ENCODE measurements at regions not wholly inside any gene's neighbourhood (a gene's known extent, or its start where the extent isn't known, plus 50 kb on each side); places are given as distances from the start of the nearest gene placed in this dataset.

DNA sequence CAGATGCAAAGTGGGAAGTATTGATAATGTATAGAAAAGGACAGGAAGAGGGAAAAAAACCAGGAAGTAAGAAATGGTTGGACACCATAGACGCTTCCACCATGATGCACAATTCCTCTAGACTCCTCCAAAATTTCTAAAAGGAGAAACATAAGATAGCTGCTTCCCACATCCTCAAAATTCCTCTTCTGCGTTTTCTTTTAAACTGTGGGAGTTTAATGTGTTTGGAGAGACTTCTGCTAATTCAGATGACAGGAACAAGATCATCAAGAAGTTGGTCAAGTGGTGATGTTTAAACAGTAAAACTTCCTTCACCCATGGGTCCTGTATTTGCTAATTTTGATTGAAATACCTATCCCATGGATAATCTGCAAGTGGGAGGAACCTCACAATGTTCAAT is 130.2 kb downstream of the IRS2 start:
- WGBS, 3 donors, result 80 to 89% (median 86%) methylated on average over 2 of the region's 2 CpGs
- Histone ChIP-seq H3K27ac (no peak overlapping the region), H3K4me3 (no peak overlapping the region), H3K36me3 (no peaks in the 10 kb centered on the region), H3K27me3 (no peaks in the 10 kb centered on the region), H3K4me1 (ENCODE audit: insufficient read depth) (peaks cover 2% of the 10 kb centered on the region), H3K9me3 (no peaks in the 10 kb centered on the region)
- no peak for TF ChIP-seq EP300 (IDR thresholded peaks at IDR 0.05)
- TF ChIP-seq, protein P1, sequence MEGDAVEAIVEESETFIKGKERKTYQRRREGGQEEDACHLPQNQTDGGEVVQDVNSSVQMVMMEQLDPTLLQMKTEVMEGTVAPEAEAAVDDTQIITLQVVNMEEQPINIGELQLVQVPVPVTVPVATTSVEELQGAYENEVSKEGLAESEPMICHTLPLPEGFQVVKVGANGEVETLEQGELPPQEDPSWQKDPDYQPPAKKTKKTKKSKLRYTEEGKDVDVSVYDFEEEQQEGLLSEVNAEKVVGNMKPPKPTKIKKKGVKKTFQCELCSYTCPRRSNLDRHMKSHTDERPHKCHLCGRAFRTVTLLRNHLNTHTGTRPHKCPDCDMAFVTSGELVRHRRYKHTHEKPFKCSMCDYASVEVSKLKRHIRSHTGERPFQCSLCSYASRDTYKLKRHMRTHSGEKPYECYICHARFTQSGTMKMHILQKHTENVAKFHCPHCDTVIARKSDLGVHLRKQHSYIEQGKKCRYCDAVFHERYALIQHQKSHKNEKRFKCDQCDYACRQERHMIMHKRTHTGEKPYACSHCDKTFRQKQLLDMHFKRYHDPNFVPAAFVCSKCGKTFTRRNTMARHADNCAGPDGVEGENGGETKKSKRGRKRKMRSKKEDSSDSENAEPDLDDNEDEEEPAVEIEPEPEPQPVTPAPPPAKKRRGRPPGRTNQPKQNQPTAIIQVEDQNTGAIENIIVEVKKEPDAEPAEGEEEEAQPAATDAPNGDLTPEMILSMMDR (IDR thresholded peaks at IDR 0.05), result no peak
- no peak for TF ChIP-seq POLR2A (IDR thresholded peaks at IDR 0.05)
- DNase-seq, result no peak
- intact Hi-C loops (cut with DNase I), result no loop called here

DNA sequence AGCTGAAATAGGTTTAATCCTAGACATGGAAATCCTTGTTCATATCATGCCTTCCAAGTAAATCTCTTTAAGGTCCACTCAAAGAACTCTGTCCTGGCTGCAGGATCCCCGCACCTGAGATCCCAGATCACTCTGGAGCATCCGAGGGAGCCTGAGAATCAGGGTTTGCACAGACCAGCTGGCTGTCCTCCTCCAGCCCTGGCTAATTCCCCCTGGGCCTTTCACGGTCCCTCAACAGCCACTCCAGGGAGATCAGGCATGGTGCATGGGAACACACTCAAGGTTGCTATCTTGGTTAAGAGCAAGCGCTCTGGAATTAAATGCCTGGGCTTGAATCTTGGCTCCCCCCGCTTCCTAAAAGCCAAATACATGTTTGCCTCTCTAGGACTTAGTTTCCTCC is 130.8 kb downstream of the IRS2 start:
- Histone ChIP-seq H3K4me3 (no peak overlapping the region), H3K36me3 (no peaks in the 10 kb centered on the region), H3K27me3 (no peaks in the 10 kb centered on the region), H3K9me3 (no peaks in the 10 kb centered on the region), H3K27ac (no peak overlapping the region), H3K4me1 (ENCODE audit: insufficient read depth) (peaks cover 2% of the 10 kb centered on the region)
- WGBS, 3 donors, result 85 to 94% (median 89%) methylated on average over 5 of the region's 5 CpGs
- no peak for TF ChIP-seq POLR2A (IDR thresholded peaks at IDR 0.05)
- no peak for TF ChIP-seq EP300 (IDR thresholded peaks at IDR 0.05)
- DNase-seq, result no peak
- intact Hi-C loops (cut with DNase I), result no loop called here

DNA sequence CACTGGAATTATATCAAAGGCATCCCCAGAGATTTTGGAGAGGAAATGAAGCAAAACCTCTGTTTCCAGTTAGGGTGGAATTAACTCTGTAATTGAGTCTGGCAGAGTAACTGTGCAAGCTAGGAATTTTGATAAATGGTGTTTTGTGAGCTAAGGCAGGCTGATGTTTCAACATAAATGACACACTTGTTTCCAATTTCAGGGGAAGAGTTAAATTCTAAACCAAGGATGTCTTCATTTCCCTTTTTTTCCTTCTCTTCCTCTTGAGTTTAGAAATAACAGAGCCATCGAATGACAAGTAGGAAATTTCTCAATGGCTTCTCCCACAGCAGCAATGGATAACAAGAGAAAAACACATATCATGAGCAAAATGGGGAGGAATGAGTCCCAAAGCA is 131.2 kb downstream of the IRS2 start:
- Histone ChIP-seq H3K4me1 (ENCODE audit: insufficient read depth) (peaks cover 2% of the 10 kb centered on the region), H3K9me3 (no peaks in the 10 kb centered on the region), H3K36me3 (no peaks in the 10 kb centered on the region), H3K4me3 (no peak overlapping the region), H3K27ac (no peak overlapping the region), H3K27me3 (no peaks in the 10 kb centered on the region)
- 61 to 83% (median 69%) methylated on average over 1 of the region's 1 CpG for WGBS, 3 donors
- intact Hi-C loops (cut with DNase I), result no loop called here
- no peak for TF ChIP-seq POLR2A (IDR thresholded peaks at IDR 0.05)
- no peak for TF ChIP-seq EP300 (IDR thresholded peaks at IDR 0.05)
- TF ChIP-seq, protein P1 (IDR thresholded peaks at IDR 0.05), result no peak
- DNase-seq, result no peak

DNA sequence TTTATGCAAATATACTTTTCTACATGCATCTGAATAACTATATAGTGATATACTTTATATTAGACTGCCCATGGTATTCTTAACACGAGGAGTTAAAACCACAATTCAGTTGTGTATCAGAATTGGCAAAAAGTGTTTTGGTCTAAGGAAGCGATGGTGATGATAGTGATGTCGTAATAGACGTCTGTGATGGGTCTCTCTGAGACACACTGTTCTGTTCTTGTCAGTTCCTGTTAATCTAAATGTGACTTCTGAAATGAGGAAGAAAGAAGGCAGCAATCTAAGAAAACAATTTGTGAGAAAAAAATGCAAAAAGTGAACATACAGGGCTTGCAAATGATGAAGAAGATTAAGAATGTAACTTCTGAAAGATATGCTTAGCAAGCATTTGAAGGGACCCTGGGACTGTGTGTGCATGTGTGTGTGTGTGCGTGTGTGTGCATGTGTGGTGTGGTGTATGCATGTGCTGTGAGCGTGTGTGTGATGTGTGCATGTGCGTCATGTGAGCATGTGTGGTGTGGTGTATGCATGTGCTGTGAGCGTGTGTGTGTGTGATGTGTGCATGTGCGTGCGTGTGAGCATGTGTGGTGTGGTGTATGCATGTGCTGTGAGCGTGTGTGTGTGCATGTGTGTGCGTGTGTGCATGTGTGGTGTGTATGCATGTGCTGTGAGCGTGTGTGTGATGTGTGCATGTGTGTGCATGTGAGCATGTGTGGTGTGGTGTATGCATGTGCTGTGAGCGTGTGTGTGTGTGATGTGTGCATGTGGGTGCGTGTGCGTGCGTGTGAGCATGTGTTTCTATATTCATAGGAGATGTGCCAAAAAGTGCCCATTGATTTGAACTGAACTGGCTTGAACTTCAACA is 131.8 kb downstream of the IRS2 start:
- WGBS, 3 donors, result 76 to 85% (median 82%) methylated on average over 17 of the region's 17 CpGs
- no peaks in the 10 kb centered on the region for H3K27me3 ChIP-seq
- H3K4me3 ChIP-seq, result no peak overlapping the region
- H3K9me3 ChIP-seq, result no peaks in the 10 kb centered on the region
- no peak overlapping the region for H3K27ac ChIP-seq
- no peak for DNase-seq
- H3K36me3 ChIP-seq, result no peaks in the 10 kb centered on the region
- intact Hi-C loops (cut with DNase I), result no loop called here
- TF ChIP-seq POLR2A (IDR thresholded peaks at IDR 0.05) (no peak), EP300 (IDR thresholded peaks at IDR 0.05) (no peak)
- TF ChIP-seq, protein P1 (IDR thresholded peaks at IDR 0.05), result no peak
- H3K4me1 ChIP-seq (ENCODE audit: insufficient read depth), result peaks cover 2% of the 10 kb centered on the region

DNA sequence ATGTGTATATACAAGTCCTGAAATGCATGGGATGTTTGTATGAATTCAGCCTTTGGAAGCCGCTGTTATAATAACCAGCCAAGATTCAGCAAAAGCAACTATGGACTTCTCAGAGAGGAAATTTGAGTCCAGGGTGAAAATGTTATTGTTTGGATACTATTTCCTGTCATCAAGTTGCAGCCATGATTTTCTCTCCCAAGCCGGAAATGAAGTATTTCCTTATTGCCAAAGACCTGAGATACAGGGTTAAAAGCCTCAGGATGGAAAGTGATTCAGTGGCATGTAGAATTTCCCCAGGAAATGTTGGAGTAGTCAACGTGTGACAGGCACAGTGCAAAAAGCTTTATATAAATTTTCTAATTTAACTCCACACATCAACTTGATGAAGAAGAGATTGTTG is 133.9 kb downstream of the IRS2 start:
- Histone ChIP-seq H3K27ac (no peak overlapping the region), H3K9me3 (no peaks in the 10 kb centered on the region), H3K36me3 (no peaks in the 10 kb centered on the region), H3K27me3 (no peaks in the 10 kb centered on the region), H3K4me3 (no peak overlapping the region), H3K4me1 (ENCODE audit: insufficient read depth) (peaks cover 2% of the 10 kb centered on the region)
- 64 to 72% (median 65%) methylated on average over 3 of the region's 3 CpGs for WGBS, 3 donors
- intact Hi-C loops (cut with DNase I), result no loop called here
- DNase-seq, result no peak
- no peak for TF ChIP-seq EP300 (IDR thresholded peaks at IDR 0.05)
- TF ChIP-seq, protein P1 (IDR thresholded peaks at IDR 0.05), result no peak
- no peak for TF ChIP-seq POLR2A (IDR thresholded peaks at IDR 0.05)
